ENCODE measurements at regions not wholly inside any gene's neighbourhood (a gene's known extent, or its start where the extent isn't known, plus 50 kb on each side); places are given as distances from the start of the nearest gene placed in this dataset.
"Not testable (repeated sequence)": the region's sequence is repeated elsewhere in the genome, so short reads cannot be mapped to it uniquely, and the experiment has no call there.

DNA sequence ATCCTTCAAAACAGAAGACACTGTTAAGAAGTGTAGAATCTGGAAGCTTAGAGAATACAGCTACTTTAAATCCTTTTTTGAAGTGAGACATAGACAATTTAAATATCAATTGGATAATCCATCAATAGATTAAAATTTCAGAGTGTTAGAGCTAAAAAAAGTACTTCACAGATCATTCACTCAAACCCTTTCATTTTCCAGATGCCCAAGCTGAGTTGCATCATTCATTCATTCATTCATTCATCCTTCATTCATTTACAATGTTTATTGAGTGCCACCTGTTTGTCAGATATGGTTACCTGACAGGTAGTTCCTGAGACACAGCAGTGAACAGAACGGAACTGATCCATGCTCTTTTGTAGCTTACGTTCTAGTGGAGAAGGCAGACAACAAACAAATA lies 290.7 kb upstream of the MTPN start:
- H3K4me3 ChIP-seq = no peak overlapping the region
- intact Hi-C loops (cut with DNase I) = no loop called here
- WGBS, 2 donors = 47 to 76% methylated on average over 2 of the region's 2 CpGs
- no peak for TF ChIP-seq POLR2A (IDR thresholded peaks at IDR 0.05)
- TF ChIP-seq, protein P1, sequence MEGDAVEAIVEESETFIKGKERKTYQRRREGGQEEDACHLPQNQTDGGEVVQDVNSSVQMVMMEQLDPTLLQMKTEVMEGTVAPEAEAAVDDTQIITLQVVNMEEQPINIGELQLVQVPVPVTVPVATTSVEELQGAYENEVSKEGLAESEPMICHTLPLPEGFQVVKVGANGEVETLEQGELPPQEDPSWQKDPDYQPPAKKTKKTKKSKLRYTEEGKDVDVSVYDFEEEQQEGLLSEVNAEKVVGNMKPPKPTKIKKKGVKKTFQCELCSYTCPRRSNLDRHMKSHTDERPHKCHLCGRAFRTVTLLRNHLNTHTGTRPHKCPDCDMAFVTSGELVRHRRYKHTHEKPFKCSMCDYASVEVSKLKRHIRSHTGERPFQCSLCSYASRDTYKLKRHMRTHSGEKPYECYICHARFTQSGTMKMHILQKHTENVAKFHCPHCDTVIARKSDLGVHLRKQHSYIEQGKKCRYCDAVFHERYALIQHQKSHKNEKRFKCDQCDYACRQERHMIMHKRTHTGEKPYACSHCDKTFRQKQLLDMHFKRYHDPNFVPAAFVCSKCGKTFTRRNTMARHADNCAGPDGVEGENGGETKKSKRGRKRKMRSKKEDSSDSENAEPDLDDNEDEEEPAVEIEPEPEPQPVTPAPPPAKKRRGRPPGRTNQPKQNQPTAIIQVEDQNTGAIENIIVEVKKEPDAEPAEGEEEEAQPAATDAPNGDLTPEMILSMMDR (IDR thresholded peaks at IDR 0.05) = no peak
- no peaks in the 10 kb centered on the region for H3K36me3 ChIP-seq
- no peaks in the 10 kb centered on the region for H3K27me3 ChIP-seq
- no peaks in the 10 kb centered on the region for H3K4me1 ChIP-seq
- DNase-seq = no peak
- H3K27ac ChIP-seq = no peak overlapping the region
- H3K9me3 ChIP-seq = peaks cover 0 to 12% (median 0%) of the 10 kb centered on the region in 3 donors

DNA sequence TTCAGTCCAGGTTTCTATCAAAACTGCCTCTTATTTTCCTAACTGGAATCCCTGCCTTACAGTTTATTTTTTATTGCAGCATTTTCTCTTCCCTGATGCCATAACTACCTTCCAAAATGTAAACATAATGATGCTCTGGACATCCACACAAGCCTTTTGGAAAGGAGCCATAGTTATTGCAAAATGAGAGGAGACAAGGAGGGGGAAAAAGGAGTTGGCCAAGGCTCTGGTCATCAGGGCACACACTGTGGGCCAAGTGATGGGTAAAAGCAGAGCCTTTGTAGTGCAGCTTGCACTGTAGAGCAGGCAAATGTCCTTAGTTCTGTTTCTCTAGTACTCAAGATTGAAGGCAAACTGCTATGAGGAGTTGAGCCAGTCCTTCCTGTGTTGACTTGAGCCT lies 289.3 kb upstream of the MTPN start:
- no peak for DNase-seq
- Histone ChIP-seq H3K27me3 (no peaks in the 10 kb centered on the region), H3K27ac (no peak overlapping the region), H3K4me3 (no peak overlapping the region), H3K4me1 (no peaks in the 10 kb centered on the region), H3K36me3 (no peaks in the 10 kb centered on the region), H3K9me3 (peaks cover 0 to 16% (median 0%) of the 10 kb centered on the region in 3 donors)
- no peak for TF ChIP-seq POLR2A (IDR thresholded peaks at IDR 0.05)
- TF ChIP-seq, protein P1 (IDR thresholded peaks at IDR 0.05) = no peak
- intact Hi-C loops (cut with DNase I) = no loop called here

DNA sequence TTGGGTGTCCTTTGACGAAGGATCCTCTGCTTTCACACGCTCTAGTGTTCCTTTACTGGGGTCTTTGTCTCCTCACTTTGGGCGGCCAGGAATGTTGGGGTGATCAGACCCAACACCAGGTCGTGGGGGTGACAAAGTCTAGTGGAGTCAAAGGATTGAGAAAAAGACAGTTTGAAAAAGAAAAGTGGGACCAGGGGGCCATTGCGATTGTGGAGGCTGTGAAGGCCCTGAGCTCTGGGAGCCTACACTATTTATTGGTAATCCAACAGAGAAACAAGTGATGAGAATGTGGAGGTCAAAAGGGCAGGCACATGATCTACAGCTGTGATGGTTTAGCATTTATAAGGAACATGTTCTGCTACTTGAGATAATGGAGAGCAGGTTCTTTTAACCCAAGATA lies 287.1 kb upstream of the MTPN start:
- H3K9me3 ChIP-seq = peaks cover 0 to 16% (median 0%) of the 10 kb centered on the region in 3 donors
- H3K4me1 ChIP-seq; intact Hi-C loops (cut with DNase I); H3K27me3 ChIP-seq; H3K4me3 ChIP-seq; DNase-seq; H3K36me3 ChIP-seq; H3K27ac ChIP-seq: not testable (repeated sequence)
- 77 to 78% methylated on average over 3 to 4 of the region's 5 CpGs for whole genome bisulfite sequencing, 2 donors

DNA sequence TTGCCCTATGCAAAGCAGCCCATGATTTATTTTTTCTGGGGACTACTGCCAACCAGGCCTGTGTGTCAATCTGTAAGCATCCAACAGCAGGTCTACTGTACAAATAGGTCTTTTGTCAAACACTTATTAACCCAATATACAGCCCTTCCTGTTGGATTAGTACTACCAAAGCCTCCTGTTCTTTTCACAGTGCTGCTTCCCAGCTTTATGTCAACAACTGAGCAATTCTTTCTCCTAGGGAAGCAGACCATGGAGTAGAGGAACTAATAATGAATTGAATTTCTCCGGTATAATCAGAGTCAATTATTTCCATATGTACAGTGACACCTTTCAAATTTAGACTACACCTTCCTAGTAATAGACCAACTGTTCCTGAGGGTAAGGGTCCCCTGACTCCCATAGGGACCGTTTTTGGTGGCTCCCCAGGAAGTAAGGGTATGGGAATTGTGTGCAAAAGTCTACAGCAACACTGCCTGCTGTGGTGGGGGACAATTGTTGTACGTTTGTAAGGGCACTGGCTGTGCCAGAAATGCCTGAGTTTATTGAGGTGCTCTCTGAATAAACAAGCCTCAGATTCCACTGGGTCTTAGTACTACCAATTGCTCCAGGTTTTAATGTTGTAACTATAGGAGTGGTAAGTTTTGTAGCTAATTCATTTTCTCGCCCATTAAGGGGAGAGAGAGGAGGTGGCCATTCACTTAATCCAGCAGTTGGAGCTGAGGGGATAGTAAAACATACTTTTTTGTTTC lies 286.1 kb upstream of the MTPN start:
- H3K4me3 ChIP-seq; H3K4me1 ChIP-seq; H3K27me3 ChIP-seq; H3K27ac ChIP-seq; intact Hi-C loops (cut with DNase I); H3K36me3 ChIP-seq; DNase-seq: not testable (repeated sequence)
- 34 to 52% methylated on average over 4 of the region's 4 CpGs for WGBS, 2 donors
- H3K9me3 ChIP-seq = peaks cover 0 to 16% (median 0%) of the 10 kb centered on the region in 3 donors

DNA sequence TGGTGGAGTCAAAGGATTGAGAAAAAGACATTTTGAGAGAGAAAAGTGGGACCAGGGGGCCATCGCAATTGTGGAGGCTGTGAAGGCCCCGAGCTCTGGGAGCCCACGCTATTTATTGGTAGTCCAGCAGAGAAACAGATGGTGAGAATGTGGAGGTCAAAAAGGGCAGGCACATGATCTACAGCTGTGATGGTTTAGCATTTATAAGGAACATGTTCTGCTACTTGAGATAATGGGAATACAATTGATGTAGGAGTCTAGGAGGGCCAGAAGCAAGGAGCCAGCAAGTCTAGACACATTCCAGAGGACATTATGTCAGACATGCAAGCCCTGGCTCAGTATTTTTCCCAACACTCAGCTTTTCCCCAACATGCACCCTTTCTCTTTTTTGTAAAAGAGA lies 283.4 kb upstream of the MTPN start:
- H3K27me3 ChIP-seq; H3K4me3 ChIP-seq; DNase-seq; H3K4me1 ChIP-seq; intact Hi-C loops (cut with DNase I); H3K36me3 ChIP-seq; H3K27ac ChIP-seq: not testable (repeated sequence)
- WGBS, 2 donors = 91% methylated on average over 3 of the region's 3 CpGs
- H3K9me3 ChIP-seq = peaks cover 0 to 16% (median 0%) of the 10 kb centered on the region in 3 donors

DNA sequence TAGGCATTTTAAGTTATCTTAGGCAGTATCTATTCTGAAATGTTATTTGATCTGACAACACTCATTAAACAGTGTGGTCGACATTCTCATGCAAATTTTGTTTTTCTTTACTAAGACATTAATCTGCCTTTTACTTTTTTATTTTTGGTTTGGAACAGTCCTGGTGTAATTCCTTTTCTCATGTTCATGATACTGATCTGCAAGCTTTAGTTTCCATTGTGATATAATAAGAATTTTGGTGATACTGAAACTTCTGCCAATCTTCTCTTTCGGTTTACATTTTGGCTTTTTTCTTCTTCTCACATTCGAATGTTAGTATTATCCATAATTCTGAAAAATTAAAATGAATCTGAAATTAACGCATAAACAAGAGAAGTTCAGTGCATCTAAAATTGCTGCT lies 281.9 kb upstream of the MTPN start:
- peaks cover 0 to 8% (median 0%) of the 10 kb centered on the region in 3 donors for H3K9me3 ChIP-seq
- intact Hi-C loops (cut with DNase I) = no loop called here
- no peak overlapping the region for H3K27ac ChIP-seq
- H3K4me1 ChIP-seq = no peaks in the 10 kb centered on the region
- H3K27me3 ChIP-seq = no peaks in the 10 kb centered on the region
- no peaks in the 10 kb centered on the region for H3K36me3 ChIP-seq
- WGBS, 2 donors = 78 to 80% methylated on average over 4 of the region's 4 CpGs
- no peak for DNase-seq
- H3K4me3 ChIP-seq = no peak overlapping the region
- no peak for TF ChIP-seq POLR2A (IDR thresholded peaks at IDR 0.05)
- TF ChIP-seq, protein P1 (IDR thresholded peaks at IDR 0.05) = no peak

DNA sequence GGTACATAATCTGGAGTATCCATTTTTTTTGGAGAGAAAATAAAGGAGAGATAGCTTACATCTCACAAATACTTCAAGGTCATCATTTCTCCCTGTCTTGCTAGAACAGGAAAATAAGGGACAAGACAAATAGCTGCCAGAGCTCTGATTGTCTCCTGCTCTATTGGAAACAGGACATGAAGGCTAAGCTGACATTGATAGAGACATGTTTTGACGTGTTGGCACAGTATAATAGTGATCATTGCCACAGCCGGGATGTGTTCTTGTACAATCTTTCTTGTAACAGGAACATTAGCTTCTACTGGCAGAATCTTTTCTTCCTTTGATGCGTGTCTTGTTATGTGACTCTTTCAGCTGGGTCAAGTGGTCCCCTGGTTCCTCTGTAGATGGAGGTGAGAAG lies 279.3 kb upstream of the MTPN start:
- intact Hi-C loops (cut with DNase I) = no loop called here
- no peaks in the 10 kb centered on the region for H3K27me3 ChIP-seq

More for the DNA sequence above, 279.3 kb upstream of the MTPN start:
- Histone ChIP-seq H3K4me3 (no peak overlapping the region), H3K9me3 (no peaks in the 10 kb centered on the region), H3K27ac (no peak overlapping the region), H3K4me1 (no peaks in the 10 kb centered on the region), H3K36me3 (no peaks in the 10 kb centered on the region)
- TF ChIP-seq POLR2A (IDR thresholded peaks at IDR 0.05) = no peak
- TF ChIP-seq, protein P1 (IDR thresholded peaks at IDR 0.05) = no peak
- DNase-seq = no peak
- 33 to 62% methylated on average over 3 of the region's 3 CpGs for WGBS, 2 donors

All from esophagus squamous epithelium (tissue), 5 donors.